ENCODE measurements at regions not wholly inside any gene's neighbourhood (a gene's known extent, or its start where the extent isn't known, plus 50 kb on each side); places are given as distances from the start of the nearest gene placed in this dataset.

DNA sequence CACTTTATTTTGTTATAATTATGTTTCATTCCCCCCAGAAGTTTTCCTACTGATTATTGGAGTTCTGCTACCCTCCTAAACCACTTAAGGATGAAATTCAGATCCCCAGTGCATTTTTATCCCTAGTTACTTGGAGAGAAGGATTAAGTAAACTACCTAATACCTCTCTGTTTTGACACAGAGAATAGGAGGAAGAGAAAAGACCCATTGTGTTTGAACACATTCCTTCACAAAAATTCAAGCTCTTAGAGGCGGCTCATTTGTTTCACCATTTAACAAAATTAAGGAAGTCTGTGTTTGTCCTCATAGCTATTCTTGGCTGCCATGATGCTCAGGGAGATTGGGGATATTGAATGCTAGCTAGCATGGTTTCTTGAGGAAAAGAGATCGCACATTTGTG is 492.6 kb downstream of the EBF1 start:
- Histone ChIP-seq H3K27ac (no peak overlapping the region), H3K9me3 (no peaks in the 10 kb centered on the region), H3K36me3 (no peaks in the 10 kb centered on the region), H3K4me1 (no peaks in the 10 kb centered on the region), H3K4me3 (no peak overlapping the region), H3K27me3 (no peaks in the 10 kb centered on the region)
- no peak for TF ChIP-seq POLR2A (IDR thresholded peaks at IDR 0.05)
- TF ChIP-seq, protein P1, sequence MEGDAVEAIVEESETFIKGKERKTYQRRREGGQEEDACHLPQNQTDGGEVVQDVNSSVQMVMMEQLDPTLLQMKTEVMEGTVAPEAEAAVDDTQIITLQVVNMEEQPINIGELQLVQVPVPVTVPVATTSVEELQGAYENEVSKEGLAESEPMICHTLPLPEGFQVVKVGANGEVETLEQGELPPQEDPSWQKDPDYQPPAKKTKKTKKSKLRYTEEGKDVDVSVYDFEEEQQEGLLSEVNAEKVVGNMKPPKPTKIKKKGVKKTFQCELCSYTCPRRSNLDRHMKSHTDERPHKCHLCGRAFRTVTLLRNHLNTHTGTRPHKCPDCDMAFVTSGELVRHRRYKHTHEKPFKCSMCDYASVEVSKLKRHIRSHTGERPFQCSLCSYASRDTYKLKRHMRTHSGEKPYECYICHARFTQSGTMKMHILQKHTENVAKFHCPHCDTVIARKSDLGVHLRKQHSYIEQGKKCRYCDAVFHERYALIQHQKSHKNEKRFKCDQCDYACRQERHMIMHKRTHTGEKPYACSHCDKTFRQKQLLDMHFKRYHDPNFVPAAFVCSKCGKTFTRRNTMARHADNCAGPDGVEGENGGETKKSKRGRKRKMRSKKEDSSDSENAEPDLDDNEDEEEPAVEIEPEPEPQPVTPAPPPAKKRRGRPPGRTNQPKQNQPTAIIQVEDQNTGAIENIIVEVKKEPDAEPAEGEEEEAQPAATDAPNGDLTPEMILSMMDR (IDR thresholded peaks at IDR 0.05), result no peak
- DNase-seq, result no peak
- ATAC-seq, result no peak
- WGBS (ENCODE audit: insufficient coverage, low coverage, low lambda C conversion rate, missing lambda C conversion rate), result 95% methylated on average over 2 of the region's 2 CpGs
- intact Hi-C loops (cut with DNase I), result no loop called here

DNA sequence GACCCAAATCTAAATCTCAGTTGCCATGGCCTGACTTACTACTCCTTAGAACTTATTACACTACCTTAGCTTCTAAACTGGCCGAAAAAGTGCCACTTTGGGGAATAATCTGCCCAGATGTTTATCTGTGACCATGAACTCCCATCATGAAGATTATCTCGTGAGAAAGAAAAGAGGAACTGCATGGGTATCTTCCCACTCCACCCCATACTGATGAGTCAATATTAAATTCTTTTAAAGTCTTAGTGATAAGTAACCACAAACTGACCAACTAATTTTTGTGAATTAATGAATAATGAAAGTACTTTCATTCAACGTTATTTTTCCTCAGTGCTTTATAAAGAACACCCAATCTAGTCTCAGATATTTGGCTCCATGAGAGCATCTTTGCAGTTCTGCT is 493.5 kb downstream of the EBF1 start:
- H3K4me1 ChIP-seq, result no peaks in the 10 kb centered on the region
- WGBS (ENCODE audit: insufficient coverage, low coverage, low lambda C conversion rate, missing lambda C conversion rate), result 50% methylated on average over 3 of the region's 3 CpGs
- no peaks in the 10 kb centered on the region for H3K27me3 ChIP-seq

DNA sequence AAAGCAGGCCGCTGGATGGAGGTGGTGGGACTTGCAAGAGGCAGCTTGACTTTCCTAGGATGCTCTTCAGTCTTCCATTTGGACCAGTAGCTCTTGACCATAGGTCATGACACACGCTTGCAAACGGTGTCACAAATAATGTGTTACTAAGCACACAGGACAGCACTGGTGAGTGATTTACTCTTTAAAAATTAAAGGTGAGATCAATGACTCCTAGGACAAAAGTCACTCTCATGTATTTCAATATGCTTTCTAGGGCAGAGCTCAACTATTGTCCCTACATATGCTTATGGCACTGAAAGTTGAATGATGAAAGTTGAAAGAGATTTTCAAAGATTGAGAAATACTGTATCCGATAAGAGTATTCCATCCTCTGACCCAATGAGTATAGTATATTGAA is 496.7 kb downstream of the EBF1 start:
- H3K4me1 ChIP-seq, result no peaks in the 10 kb centered on the region
- H3K27ac ChIP-seq, result no peak overlapping the region
- H3K36me3 ChIP-seq, result no peaks in the 10 kb centered on the region
- TF ChIP-seq POLR2A (IDR thresholded peaks at IDR 0.05), result no peak
- TF ChIP-seq, protein P1 (IDR thresholded peaks at IDR 0.05), result no peak
- ATAC-seq (peak in 3 of 4 donors; percentile 37 to 72 (median 43)), DNase-seq (no peak)
- H3K9me3 ChIP-seq, result no peaks in the 10 kb centered on the region
- no peaks in the 10 kb centered on the region for H3K27me3 ChIP-seq
- H3K4me3 ChIP-seq, result no peak overlapping the region
- 30% methylated on average over 4 of the region's 4 CpGs for WGBS (ENCODE audit: insufficient coverage, low coverage, low lambda C conversion rate, missing lambda C conversion rate)
- intact Hi-C loops (cut with DNase I), result no loop called here

More for the DNA sequence above, 493.5 kb downstream of the EBF1 start:
- DNase-seq (no peak), ATAC-seq (no peak)
- no peak overlapping the region for H3K4me3 ChIP-seq
- no peaks in the 10 kb centered on the region for H3K36me3 ChIP-seq
- H3K9me3 ChIP-seq, result no peaks in the 10 kb centered on the region
- TF ChIP-seq, protein P1 (IDR thresholded peaks at IDR 0.05), result no peak
- no peak for TF ChIP-seq POLR2A (IDR thresholded peaks at IDR 0.05)
- no peak overlapping the region for H3K27ac ChIP-seq
- intact Hi-C loops (cut with DNase I), result no loop called here

DNA sequence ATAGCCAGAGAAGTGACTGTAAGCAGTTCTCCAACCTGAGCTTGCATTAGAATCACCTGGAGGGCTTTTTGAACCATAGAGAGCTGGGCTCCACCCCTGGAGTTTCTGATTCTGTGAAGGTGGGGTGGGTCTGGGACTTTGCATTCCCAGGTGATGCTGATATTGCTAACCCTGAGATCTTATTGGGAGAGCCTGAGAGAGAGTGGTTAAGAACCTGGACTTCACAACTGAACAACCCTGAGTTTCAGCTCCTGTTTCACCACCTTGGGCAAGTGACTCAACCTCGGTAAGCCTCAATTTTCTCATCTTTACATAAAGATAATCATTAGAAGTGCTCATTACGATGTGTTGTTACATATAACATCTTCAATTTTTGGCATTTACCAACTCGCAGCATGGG is 498.6 kb downstream of the EBF1 start:
- intact Hi-C loops (cut with DNase I), result no loop called here
- TF ChIP-seq, protein P1 (IDR thresholded peaks at IDR 0.05), result no peak
- no peak for TF ChIP-seq POLR2A (IDR thresholded peaks at IDR 0.05)
- Histone ChIP-seq H3K36me3 (no peaks in the 10 kb centered on the region), H3K9me3 (no peaks in the 10 kb centered on the region), H3K27ac (no peak overlapping the region), H3K27me3 (no peaks in the 10 kb centered on the region), H3K4me3 (no peak overlapping the region), H3K4me1 (no peaks in the 10 kb centered on the region)
- ATAC-seq, result no peak
- DNase-seq, result no peak
- 92% methylated on average over 3 of the region's 3 CpGs for WGBS (ENCODE audit: insufficient coverage, low coverage, low lambda C conversion rate, missing lambda C conversion rate)

DNA sequence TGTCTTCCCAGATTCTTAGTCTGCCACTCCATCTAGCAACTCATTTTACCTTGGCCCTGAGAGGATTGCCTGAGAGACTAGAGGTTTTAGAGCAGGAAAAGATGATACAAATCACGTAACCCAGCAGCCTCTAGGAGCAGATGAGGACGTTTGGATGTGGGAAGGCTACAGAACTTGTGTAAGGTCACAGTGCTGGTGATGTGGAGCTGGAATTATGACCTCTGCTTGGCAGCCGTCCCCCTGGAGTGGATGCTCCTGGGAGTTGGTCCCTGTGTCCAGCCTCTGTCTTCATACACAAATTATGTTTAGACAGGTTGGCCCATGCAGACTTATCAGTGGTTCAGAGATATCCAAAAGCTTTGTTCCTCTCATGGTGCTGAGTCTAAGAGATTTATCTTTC is 499.0 kb downstream of the EBF1 start:
- no peak for TF ChIP-seq POLR2A (IDR thresholded peaks at IDR 0.05)
- TF ChIP-seq, protein P1 (IDR thresholded peaks at IDR 0.05), result no peak
- Histone ChIP-seq H3K27me3 (no peaks in the 10 kb centered on the region), H3K4me3 (no peak overlapping the region), H3K27ac (no peak overlapping the region), H3K36me3 (no peaks in the 10 kb centered on the region), H3K4me1 (no peaks in the 10 kb centered on the region), H3K9me3 (no peaks in the 10 kb centered on the region)
- DNase-seq (peak in 2 of 3 donors; percentile 59 to 78), ATAC-seq (peak; percentile 27 to 89 (median 64))
- 26% methylated on average over 2 of the region's 3 CpGs for WGBS (ENCODE audit: insufficient coverage, low coverage, low lambda C conversion rate, missing lambda C conversion rate)
- intact Hi-C loops (cut with DNase I), result no loop called here
